ENCODE measurements at regions not wholly inside any gene's neighbourhood (a gene's known extent, or its start where the extent isn't known, plus 50 kb on each side); places are given as distances from the start of the nearest gene placed in this dataset.

DNA sequence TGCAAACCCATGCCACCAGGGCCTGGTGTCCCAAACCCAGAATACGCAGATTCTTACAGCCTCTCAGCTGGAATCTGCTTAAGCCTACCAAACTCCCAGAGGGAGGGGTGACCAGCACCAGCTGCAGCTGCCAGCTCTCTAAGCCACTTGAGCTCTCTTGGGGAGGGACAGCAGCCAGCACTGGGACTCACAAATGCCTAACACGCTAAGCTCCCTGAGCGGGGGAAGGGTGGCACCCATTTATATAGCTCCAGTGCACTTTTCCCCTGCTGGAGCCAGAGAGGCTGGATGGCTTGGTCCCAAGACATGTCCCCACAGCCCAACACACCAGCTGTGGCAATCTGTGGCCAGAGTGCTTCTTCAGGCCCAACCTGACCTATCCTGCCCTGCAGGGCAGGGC is 326.8 kb upstream of the NRG3 start:
- TF ChIP-seq, protein P1, sequence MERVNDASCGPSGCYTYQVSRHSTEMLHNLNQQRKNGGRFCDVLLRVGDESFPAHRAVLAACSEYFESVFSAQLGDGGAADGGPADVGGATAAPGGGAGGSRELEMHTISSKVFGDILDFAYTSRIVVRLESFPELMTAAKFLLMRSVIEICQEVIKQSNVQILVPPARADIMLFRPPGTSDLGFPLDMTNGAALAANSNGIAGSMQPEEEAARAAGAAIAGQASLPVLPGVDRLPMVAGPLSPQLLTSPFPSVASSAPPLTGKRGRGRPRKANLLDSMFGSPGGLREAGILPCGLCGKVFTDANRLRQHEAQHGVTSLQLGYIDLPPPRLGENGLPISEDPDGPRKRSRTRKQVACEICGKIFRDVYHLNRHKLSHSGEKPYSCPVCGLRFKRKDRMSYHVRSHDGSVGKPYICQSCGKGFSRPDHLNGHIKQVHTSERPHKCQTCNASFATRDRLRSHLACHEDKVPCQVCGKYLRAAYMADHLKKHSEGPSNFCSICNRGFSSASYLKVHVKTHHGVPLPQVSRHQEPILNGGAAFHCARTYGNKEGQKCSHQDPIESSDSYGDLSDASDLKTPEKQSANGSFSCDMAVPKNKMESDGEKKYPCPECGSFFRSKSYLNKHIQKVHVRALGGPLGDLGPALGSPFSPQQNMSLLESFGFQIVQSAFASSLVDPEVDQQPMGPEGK (CRISPR knock-in tag; IDR thresholded peaks at IDR 0.05; ENCODE audit: borderline replicate concordance), result no peak
- no peak for TF ChIP-seq SNAI2 (CRISPR knock-in tag; IDR thresholded peaks at IDR 0.05)
- TF ChIP-seq RARB (CRISPR knock-in tag; IDR thresholded peaks at IDR 0.05), result no peak
- no peak for TF ChIP-seq ISL1 (CRISPR knock-in tag; IDR thresholded peaks at IDR 0.05)
- TF ChIP-seq ARNTL (CRISPR knock-in tag; IDR thresholded peaks at IDR 0.05; ENCODE audit: borderline replicate concordance, low read depth), result no peak
- TF ChIP-seq BACH2 (CRISPR knock-in tag; IDR thresholded peaks at IDR 0.05; ENCODE audit: borderline replicate concordance), result no peak
- TF ChIP-seq ZNF8 (CRISPR knock-in tag; IDR thresholded peaks at IDR 0.05), result no peak
- TF ChIP-seq ZNF565 (CRISPR knock-in tag; conservative IDR thresholded peaks at IDR 0.05; ENCODE audit: low read depth), result no peak
